ENCODE measurements at regions not wholly inside any gene's neighbourhood (a gene's known extent, or its start where the extent isn't known, plus 50 kb on each side); places are given as distances from the start of the nearest gene placed in this dataset.

GRCh38 chr14:97262336-97262735 is 465.2 kb downstream of the VRK1 start:
- H3K4me3 ChIP-seq (ENCODE audit: low read depth, low read length): no peak overlapping the region
- no peak for TF ChIP-seq CTCF (conservative IDR thresholded peaks at IDR 0.05; ENCODE audit: low read depth, low read length)
- no peak for DNase-seq (ENCODE audit: low read depth)

DNA sequence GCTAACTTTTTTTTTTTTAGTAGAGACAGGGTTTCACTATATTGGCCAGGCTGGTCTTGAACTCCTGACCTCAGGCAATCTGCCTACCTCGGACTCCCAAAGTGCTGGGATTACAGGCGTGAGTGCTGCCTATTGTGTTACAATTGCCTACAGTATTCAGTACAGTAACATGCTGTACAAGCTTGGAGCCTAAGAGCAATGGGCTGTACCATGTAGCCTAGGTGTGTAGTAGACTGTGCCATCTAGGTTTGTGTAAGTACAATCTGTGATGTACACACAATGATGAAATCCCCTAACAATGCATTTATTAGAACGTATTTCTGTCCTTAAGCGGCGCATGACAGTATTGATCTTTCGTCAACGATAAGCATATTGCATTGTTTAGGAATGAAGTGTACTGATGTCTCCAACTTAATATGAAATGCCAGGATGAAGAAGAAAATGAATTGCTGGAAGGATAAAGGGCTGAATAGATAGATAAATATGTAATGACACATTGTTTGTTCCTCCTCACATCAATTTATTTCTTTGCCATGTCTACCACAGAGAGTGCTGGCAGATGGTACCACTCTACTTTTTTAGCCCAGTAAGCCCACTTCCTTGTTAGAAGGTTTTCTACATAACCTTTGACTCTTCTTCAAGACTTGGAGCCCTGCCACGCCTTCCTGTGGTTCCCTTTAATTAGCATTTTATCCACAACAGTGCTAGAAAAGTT is 467.5 kb downstream of the VRK1 start:
- no peak for DNase-seq (ENCODE audit: low read depth)
- TF ChIP-seq CTCF (conservative IDR thresholded peaks at IDR 0.05; ENCODE audit: low read depth, low read length): no peak
- H3K4me3 ChIP-seq (ENCODE audit: low read depth, low read length): no peak overlapping the region

GRCh38 chr14:97266653-97267052 is 469.5 kb downstream of the VRK1 start:
- H3K4me3 ChIP-seq (ENCODE audit: low read depth, low read length): no peak overlapping the region
- DNase-seq (ENCODE audit: low read depth): peak; percentile 1
- no peak for TF ChIP-seq CTCF (conservative IDR thresholded peaks at IDR 0.05; ENCODE audit: low read depth, low read length)

DNA sequence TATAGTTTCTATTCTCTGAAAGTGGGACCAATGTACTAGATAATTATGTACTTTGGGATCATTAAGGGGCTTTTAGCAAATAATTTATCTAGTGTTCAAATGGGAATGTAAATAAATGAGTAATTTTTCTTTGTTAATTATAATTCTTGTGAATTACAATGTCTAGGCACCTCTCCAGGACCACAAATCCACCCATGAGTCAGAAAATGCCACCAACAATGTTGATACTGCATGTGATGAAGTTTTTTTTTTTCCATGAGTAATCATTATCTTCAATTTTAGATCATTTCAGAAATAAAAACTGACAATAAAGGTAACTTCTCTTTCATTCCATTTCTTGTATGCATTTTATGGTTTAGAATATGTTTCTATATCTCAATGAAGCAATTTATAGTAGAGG is 470.3 kb downstream of the VRK1 start:
- H3K4me3 ChIP-seq (ENCODE audit: low read depth, low read length): no peak overlapping the region
- no peak for DNase-seq (ENCODE audit: low read depth)
- no peak for TF ChIP-seq CTCF (conservative IDR thresholded peaks at IDR 0.05; ENCODE audit: low read depth, low read length)

DNA sequence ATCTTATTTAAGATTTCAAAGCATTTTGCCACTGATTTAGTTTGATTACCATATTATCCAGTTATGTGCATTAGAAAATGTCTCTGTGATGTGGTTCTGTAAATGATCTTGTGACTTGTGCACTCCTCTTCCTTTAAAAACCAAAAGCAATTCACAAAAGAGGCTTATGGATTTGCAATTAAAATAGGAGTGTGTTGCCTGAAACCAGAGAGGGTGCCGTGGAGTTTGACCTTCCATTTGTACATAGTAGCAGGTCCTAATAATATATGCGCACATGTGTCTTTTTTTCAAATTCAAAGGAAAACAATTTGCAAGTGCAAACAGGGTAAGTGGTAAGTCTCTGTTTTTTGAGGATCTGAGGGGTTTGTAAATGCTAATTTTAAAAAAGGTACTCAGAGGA is 470.9 kb downstream of the VRK1 start:
- no peak for TF ChIP-seq CTCF (conservative IDR thresholded peaks at IDR 0.05; ENCODE audit: low read depth, low read length)
- H3K4me3 ChIP-seq (ENCODE audit: low read depth, low read length): no peak overlapping the region

DNA sequence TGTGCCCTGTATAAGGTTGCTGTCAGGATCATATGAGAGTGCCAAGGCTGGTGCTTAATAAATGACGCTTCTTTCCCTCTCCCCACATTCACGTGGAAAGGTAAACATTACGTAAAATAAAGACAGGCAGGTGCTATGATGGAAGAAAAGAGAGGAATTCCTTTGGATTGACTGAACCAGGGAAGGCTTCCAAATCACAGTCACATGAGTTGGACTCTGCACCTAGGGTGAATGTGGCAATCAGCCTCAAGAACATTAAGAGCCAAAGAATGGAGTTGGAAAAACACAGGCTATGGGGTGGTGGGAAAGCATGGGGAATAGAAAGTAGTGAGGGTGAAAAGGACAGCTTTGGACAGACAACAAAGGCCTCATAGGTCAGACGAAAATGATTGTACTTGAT is 473.1 kb downstream of the VRK1 start:
- no peak overlapping the region for H3K4me3 ChIP-seq (ENCODE audit: low read depth, low read length)
- DNase-seq (ENCODE audit: low read depth): no peak
- TF ChIP-seq CTCF (conservative IDR thresholded peaks at IDR 0.05; ENCODE audit: low read depth, low read length): no peak

More for the DNA sequence above, 470.9 kb downstream of the VRK1 start:
- no peak for DNase-seq (ENCODE audit: low read depth)

GRCh38 chr14:97271451-97271960 is 474.3 kb downstream of the VRK1 start:
- DNase-seq (ENCODE audit: low read depth): no peak
- no peak for TF ChIP-seq CTCF (conservative IDR thresholded peaks at IDR 0.05; ENCODE audit: low read depth, low read length)

More at GRCh38 chr14:97271451-97271960, 474.3 kb downstream of the VRK1 start:
- H3K4me3 ChIP-seq (ENCODE audit: low read depth, low read length): no peak overlapping the region

Data from choroid plexus epithelial cell (primary cell).